Brain microvascular endothelial cell (primary cell): ENCODE measurements at regions not wholly inside any gene's neighbourhood (a gene's known extent, or its start where the extent isn't known, plus 50 kb on each side); places are given as distances from the start of the nearest gene placed in this dataset.

Experiments
- DNase-seq: peaks from one replicate; pipeline ENCODE4 v3.0.0-alpha.2; 2020
- H3K27ac ChIP-seq: fragments of 250-450 bp; sonication (Bioruptor Pico); 2 replicates; pipeline ENCODE4 v1.5.1; 2020; ENCODE audit warnings: mild to moderate bottlenecking, moderate library complexity
- H3K27me3 ChIP-seq: fragments of 250-450 bp; sonication (Bioruptor Pico); replicated peaks from 2 replicates; pipeline ENCODE4 v1.5.1; 2020; ENCODE audit warnings: mild to moderate bottlenecking
- H3K36me3 ChIP-seq: fragments of 250-450 bp; sonication (Bioruptor Pico); replicated peaks from 2 replicates; pipeline ENCODE4 v1.5.1; 2020; ENCODE audit warnings: mild to moderate bottlenecking
- H3K4me3 ChIP-seq: 2 replicates; pipeline ENCODE4 v1.5.1; 2011; ENCODE audit warnings: low read depth, mild to moderate bottlenecking, control low read depth, low read length, moderate library complexity
- CTCF ChIP-seq: IDR thresholded peaks from 2 replicates; pipeline ENCODE4 v1.5.1; 2011; ENCODE audit warnings: low read depth, mild to moderate bottlenecking, moderate library complexity, low read length, control low read depth, inconsistent platforms; ENCODE audit errors: missing control alignments
- in situ Hi-C: cut with HindIII; loops from 2 replicates; pipeline ENCODE4 v1.10.0; 2017; ENCODE audit warnings: low sequenced_read_pairs, low pct_ligation_motif_present

GRCh38 chr2:59391896-59392295 lies 1150.8 kb upstream of the FANCL start:
- no peak overlapping the region for H3K27ac ChIP-seq
- H3K4me3 ChIP-seq = no peak overlapping the region
- no peak for DNase-seq
- TF ChIP-seq CTCF = no peak
- no peaks in the 10 kb centered on the region for H3K27me3 ChIP-seq
- in situ Hi-C loops = no loop called here
- no peaks in the 10 kb centered on the region for H3K36me3 ChIP-seq

- no peak for TF ChIP-seq CTCF
- no peak overlapping the region for H3K4me3 ChIP-seq
- in situ Hi-C loops = no loop called here
- H3K27me3 ChIP-seq = no peaks in the 10 kb centered on the region
- DNase-seq = no peak
- H3K36me3 ChIP-seq = no peaks in the 10 kb centered on the region
- H3K27ac ChIP-seq = no peak overlapping the region
Observed at GRCh38 chr2:59390581-59390980, 1149.5 kb upstream of the FANCL start.

GRCh38 chr2:59389240-59389639 lies 1148.1 kb upstream of the FANCL start:
- DNase-seq = peak; percentile 14
- Histone ChIP-seq H3K4me3 (no peak overlapping the region), H3K36me3 (no peaks in the 10 kb centered on the region), H3K27ac (no peak overlapping the region), H3K27me3 (no peaks in the 10 kb centered on the region)
- no peak for TF ChIP-seq CTCF
- in situ Hi-C loops = no loop called here

GRCh38 chr2:59385971-59386370 lies 1144.8 kb upstream of the FANCL start:
- no peak for DNase-seq
- Histone ChIP-seq H3K27me3 (no peaks in the 10 kb centered on the region), H3K27ac (no peak overlapping the region), H3K4me3 (no peak overlapping the region), H3K36me3 (no peaks in the 10 kb centered on the region)
- TF ChIP-seq CTCF = no peak
- in situ Hi-C loops = no loop called here

- in situ Hi-C loops = no loop called here
- Histone ChIP-seq H3K4me3 (no peak overlapping the region), H3K27ac (no peak overlapping the region), H3K36me3 (no peaks in the 10 kb centered on the region), H3K27me3 (no peaks in the 10 kb centered on the region)
- no peak for TF ChIP-seq CTCF
- DNase-seq = no peak
Observed at GRCh38 chr2:59383473-59383872, 1142.3 kb upstream of the FANCL start.

- no peak for TF ChIP-seq CTCF
- no peaks in the 10 kb centered on the region for H3K36me3 ChIP-seq
- DNase-seq = no peak
- in situ Hi-C loops = no loop called here
- H3K4me3 ChIP-seq = no peak overlapping the region
- no peak overlapping the region for H3K27ac ChIP-seq
- no peaks in the 10 kb centered on the region for H3K27me3 ChIP-seq
Observed at GRCh38 chr2:59378127-59378526, 1137.0 kb upstream of the FANCL start.
